Fibroblast of upper back skin (primary cell): ENCODE measurements at regions not wholly inside any gene's neighbourhood (a gene's known extent, or its start where the extent isn't known, plus 50 kb on each side); places are given as distances from the start of the nearest gene placed in this dataset.
"Not testable (repeated sequence)": the region's sequence is repeated elsewhere in the genome, so short reads cannot be mapped to it uniquely, and the experiment has no call there.

Source experiments
- DNase-seq: peaks from one replicate; pipeline ENCODE4 v3.0.0-alpha.2; 2013

- DNase-seq = no peak
Measured at GRCh38 chr4:27770895-27771294, 910.3 kb downstream of the STIM2 start.

- no peak for DNase-seq
Measured at GRCh38 chr4:27775156-27775555, 914.5 kb downstream of the STIM2 start.

DNA sequence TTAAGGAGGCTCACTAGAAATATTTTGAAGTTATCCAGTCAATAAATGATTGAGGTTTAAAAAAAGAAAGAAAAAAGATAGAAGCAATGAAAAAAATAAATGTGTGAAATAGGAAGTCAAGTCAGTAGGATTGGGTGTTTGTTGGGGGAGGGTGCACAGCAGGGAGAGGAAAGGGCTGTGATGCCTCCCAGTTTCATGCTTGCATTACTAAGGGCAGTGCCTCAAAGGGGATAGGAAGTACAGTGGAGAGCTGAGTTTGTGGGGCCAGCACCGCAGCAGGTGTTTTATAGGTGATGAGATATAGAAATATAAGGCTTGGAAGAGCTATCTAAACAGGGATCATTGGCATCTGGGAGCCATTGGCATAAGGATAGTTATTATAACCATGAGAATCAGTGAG, 919.2 kb downstream of the STIM2 start:
- DNase-seq = no peak

- no peak for DNase-seq
Measured at GRCh38 chr4:27787195-27787594, 926.6 kb downstream of the STIM2 start.

DNA sequence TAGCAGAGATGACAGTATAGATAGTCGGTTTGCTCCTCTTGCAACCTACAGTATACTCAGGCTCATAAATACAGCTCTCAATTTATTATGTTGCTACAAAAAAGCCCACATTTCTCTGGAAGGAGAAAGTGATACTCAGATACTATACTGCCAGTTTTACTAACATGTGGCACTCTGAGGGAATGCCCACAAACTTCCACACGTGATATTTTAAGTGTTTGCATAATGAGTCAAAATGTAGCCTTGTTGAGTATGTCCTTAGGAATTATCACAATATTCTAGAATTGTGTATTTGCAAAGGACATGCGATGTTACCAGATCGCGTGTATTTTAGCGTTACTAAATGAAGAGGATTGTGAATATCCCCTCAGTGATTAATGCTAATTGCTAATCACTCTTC, 929.1 kb downstream of the STIM2 start:
- DNase-seq = peak; percentile 47

DNA sequence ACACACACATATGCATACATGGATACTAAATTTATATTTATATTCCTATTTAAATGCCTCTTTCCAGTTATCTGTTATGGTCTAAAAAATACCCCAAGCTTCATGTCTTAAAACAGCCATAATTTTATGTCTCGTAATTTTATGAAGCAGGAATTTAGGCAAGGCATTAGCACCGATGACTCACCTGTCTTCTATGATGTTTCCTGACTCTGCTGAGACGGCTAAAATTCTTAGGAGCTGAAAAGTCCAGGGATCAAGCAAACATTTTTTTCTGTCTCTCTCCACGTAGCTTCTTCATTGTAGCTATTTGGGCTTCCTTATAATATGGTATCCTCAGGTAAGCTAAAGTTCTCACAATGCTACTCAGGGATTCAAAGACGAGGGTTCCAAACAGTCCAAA, 930.3 kb downstream of the STIM2 start:
- peak; percentile 79 for DNase-seq

- peak; percentile 88 for DNase-seq
Measured at GRCh38 chr4:27791640-27792039, 931.0 kb downstream of the STIM2 start.

GRCh38 chr4:27807207-27807606, 946.6 kb downstream of the STIM2 start:
- DNase-seq = peak; percentile 67

DNA sequence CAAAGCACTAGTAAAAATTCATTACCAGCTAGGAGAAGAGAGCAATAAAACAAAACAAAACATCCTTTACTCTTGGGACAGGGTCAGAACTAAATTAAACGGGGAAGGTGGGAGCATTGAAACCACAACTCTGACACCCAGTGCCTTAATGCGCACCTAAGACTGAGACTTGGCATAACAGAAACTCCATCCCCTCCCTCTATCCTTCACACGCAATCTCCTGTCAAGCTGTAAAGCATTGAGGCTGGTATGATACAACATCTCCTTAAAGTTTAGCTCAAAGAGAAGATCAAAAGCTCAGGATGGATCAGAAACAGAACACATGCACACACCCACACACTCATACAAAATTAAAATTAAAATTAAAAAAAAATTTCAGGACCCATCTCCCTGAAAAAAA, 951.3 kb downstream of the STIM2 start:
- DNase-seq = no peak

DNA sequence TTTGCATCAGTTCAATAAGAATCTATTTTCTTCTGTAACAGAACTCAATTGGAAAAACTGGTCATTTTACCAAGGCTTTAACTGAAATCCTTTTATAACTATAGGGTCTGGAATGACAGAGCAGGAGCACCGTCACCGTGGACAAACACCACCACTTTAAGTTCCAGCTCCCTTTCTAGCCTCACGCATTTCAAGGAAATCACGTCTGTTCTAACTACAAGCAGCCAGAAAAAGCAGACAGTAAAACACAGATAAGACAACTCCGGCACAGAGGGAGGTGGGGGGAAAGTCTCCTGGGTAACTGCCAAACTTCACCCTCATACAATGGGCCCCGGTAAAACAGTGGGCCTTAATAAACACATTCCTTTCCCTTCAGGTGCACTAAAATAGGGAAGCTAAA, 952.6 kb downstream of the STIM2 start:
- not testable (repeated sequence) for DNase-seq

- DNase-seq = not testable (repeated sequence)
Measured at GRCh38 chr4:27813699-27814425, 953.2 kb downstream of the STIM2 start.

GRCh38 chr4:27819246-27819645, 958.6 kb downstream of the STIM2 start:
- DNase-seq = peak; percentile 94

- peak; percentile 55 for DNase-seq
Measured at GRCh38 chr4:27828843-27829242, 968.2 kb downstream of the STIM2 start.

DNA sequence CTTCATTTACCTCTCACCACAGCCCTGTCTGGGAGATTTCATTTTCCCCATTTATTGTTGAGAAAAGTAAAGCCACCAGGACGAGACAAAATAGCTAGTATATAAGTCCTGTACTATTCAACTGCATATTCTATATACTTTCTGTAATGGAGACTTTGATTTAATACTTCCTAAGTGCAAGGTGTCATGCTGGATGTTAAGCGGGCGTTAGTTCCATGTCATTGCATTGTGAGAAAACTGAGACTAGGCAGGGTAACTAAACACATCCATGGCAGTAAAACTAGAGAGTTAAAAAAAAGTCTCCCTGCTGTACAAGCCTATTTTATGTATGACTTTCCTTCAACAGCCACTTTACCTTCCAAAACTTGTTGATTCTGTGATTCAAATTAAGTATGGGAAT, 969.6 kb downstream of the STIM2 start:
- no peak for DNase-seq

GRCh38 chr4:27835851-27836250, 975.2 kb downstream of the STIM2 start:
- DNase-seq = peak; percentile 52

DNA sequence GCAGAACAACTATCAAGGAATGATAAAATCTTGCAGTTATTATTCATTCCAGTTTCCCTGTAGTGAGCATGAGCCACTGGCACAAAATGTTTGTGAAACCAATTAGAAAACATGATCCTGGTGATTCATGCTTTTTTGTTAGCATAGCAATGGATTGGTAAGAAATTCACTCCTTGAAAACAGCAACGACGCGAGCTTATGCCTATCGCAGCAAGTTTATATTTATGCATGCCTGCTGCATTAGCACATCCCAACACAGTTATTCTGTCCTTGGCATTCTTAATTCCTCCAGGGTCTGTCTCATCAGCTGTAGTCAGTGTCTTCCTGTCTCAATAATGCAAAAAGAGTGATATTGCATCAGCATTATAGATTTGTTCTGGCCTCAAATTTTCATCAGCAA, 975.9 kb downstream of the STIM2 start:
- DNase-seq = peak; percentile 61

DNA sequence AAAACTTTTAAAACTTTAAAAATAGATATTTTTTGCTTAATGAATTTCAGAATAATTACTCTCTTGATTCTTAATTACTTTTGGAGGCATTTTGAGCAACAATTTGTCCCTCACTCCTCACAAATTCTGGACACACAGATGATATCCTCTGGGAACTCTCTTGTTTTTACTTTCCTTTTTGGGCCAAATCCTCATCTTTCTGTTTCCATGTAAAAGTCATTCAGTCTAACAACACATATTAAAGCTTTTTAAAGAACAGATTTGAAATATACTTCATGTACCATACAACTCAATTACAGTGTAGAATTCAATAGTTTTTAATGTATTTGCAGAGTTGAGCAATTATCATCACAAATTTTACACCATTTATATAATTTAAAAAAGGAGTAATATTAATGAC, 983.1 kb downstream of the STIM2 start:
- DNase-seq = no peak

DNA sequence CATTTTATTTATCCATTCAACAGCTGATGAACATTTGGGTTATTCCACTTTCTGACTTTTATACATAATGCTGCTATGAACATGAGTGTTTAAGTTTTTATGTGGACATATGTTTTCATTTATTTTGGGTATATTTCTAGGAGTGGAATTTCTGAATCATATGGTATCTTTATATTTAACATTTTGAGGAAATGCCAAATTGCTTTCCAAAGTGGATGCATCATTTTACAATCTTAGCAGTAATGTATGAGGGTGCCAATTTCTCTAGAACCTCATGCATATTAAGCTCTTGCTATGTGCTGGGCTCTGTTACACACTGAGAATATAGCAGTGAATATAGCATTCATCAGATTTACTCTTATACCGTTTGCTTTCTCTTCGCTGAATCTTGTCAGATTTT, 983.7 kb downstream of the STIM2 start:
- DNase-seq = peak; percentile 91

DNA sequence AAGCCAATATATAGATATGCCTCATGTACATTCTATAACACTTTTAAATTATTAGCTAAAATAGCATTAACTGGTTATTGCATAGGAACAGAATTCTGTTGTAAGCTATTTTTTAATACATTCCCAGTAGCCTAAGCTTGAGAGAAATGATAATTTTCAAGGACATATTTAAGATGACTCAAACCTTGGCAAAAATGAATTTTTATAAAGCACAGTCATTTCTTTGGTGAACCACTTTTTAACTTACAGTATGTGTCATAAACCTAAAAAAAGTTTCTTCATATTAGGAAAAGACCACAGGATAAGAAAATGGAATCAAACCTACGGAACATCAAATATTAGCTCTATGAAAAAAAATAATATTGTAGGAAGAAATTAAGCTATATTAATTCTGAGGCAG, 986.3 kb downstream of the STIM2 start:
- DNase-seq = peak; percentile 55

- DNase-seq = peak; percentile 71
Measured at GRCh38 chr4:27861381-27861787, 1000.7 kb downstream of the STIM2 start.

GRCh38 chr4:27861802-27862201, 1001.2 kb downstream of the STIM2 start:
- peak; percentile 80 for DNase-seq

DNA sequence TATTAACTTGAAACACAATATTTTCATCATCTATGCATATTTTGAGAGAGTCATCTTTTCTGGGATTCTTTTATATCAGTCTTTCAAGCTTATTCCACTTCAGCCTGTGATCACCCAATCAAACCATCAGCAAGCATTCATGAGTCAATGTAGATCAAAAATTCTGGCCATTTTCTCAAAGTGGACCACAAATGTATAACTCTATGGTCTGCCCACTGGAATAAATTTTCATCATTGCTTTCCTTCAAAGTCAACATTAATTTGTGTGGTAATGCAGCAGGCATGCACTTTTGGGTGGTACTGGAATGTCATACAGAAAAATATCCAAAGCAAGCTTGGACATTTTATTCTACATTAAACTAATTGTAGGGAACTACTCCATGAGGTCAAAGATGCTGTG, 1013.0 kb downstream of the STIM2 start:
- peak; percentile 26 for DNase-seq

DNA sequence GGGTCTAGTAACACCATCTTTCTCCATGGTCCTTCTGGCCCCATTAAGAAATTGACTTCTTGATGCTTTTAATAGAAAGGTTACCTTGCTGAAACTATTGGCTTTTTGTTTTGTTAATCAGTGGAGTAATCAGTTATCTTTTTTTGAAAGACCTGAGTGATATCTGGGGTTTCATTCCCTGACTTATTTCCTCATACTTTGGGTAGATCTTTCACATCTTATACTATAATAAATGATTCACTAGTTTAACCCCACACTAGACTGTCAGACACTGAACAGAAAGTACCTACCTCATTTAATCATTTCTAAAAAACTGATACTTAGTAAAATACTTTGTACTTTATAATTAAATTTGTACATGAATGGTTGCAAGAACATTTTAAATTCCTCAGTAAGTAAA, 1021.1 kb downstream of the STIM2 start:
- no peak for DNase-seq

GRCh38 chr4:27886120-27886519, 1025.5 kb downstream of the STIM2 start:
- DNase-seq = peak; percentile 65

DNA sequence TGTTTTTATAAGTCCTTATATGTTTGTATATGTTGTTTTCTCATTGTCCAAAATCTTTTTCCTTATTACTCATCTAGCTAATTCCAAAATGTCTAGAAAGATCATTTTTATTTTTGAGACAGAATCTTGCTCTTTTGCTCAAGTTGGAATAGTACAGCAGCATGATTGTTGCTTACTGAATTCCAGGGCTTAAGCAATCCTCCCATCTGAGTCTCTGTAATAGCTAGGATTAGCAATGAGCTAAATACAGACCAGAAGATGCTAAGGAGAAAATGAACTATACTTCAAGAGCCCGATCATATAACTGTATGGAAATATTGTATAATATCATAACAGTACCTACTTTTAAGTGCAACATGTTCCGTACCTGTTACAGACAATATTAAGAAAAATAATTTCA, 1027.0 kb downstream of the STIM2 start:
- DNase-seq = no peak
